Smooth muscle cell (in vitro differentiated cells): ENCODE measurements at regions not wholly inside any gene's neighbourhood (a gene's known extent, or its start where the extent isn't known, plus 50 kb on each side); places are given as distances from the start of the nearest gene placed in this dataset.
"Not testable (repeated sequence)": the region's sequence is repeated elsewhere in the genome, so short reads cannot be mapped to it uniquely, and the experiment has no call there.

Experiments used
- DNase-seq: peaks from one replicate; lab custom pipeline; 2025; ENCODE audit not compliant: unreplicated experiment; lab: John Stamatoyannopoulos, UW
- H2AFZ ChIP-seq: fragments of 200-600 bp; sonication (generic); 2 replicates; pipeline ENCODE4 v1.6.0; 2016; ENCODE audit warnings: antibody characterized with exemption, low read depth, mild to moderate bottlenecking
- H3F3A ChIP-seq: fragments of 200-600 bp; sonication (generic); 2 replicates; pipeline ENCODE4 v1.6.0; 2017; ENCODE audit warnings: antibody characterized with exemption, low read depth
- H3K27ac ChIP-seq: fragments of 200-600 bp; sonication (generic); 2 replicates; pipeline ENCODE4 v1.5.1; 2016; ENCODE audit warnings: low read depth, mild to moderate bottlenecking
- H3K27me3 ChIP-seq: fragments of 200-600 bp; sonication (generic); 2 replicates; pipeline ENCODE4 v1.6.1; 2016; ENCODE audit warnings: low read depth, mild to moderate bottlenecking
- H3K36me3 ChIP-seq: fragments of 200-600 bp; sonication (generic); 2 replicates; pipeline ENCODE4 v1.5.1; 2016; ENCODE audit warnings: low read depth
- H3K4me1 ChIP-seq: fragments of 200-600 bp; sonication (generic); 2 replicates; pipeline ENCODE4 v1.5.1; 2016; ENCODE audit warnings: low read depth
- H3K4me2 ChIP-seq: fragments of 200-600 bp; sonication (generic); 2 replicates; pipeline ENCODE4 v1.6.0; 2016; ENCODE audit warnings: mild to moderate bottlenecking
- H3K4me3 ChIP-seq: fragments of 200-600 bp; sonication (generic); 2 replicates; pipeline ENCODE4 v1.5.1; 2016; ENCODE audit warnings: mild to moderate bottlenecking
- H3K79me2 ChIP-seq: fragments of 200-600 bp; sonication (generic); 2 replicates; pipeline ENCODE4 v1.6.0; 2016; ENCODE audit warnings: low read depth, mild to moderate bottlenecking
- H3K9ac ChIP-seq: fragments of 200-600 bp; sonication (generic); 2 replicates; pipeline ENCODE4 v1.6.0; 2016; ENCODE audit warnings: low read depth
- H3K9me3 ChIP-seq: fragments of 200-600 bp; sonication (generic); replicated peaks from 2 replicates; pipeline ENCODE4 v1.5.1; 2016; ENCODE audit warnings: low read depth
- H4K20me1 ChIP-seq: fragments of 200-600 bp; sonication (generic); 2 replicates; pipeline ENCODE4 v1.6.0; 2016; ENCODE audit warnings: low read depth
- CTCF ChIP-seq: fragments of 200-600 bp; sonication (generic); IDR thresholded peaks from 2 replicates; pipeline ENCODE4 v1.5.1; 2017; ENCODE audit warnings: borderline replicate concordance, mild to moderate bottlenecking, antibody characterized with exemption; ENCODE audit not compliant: insufficient read depth, poor library complexity, severe bottlenecking
- WGBS: methylation state at CpG from one replicate; pipeline ENCODE4 v1.1.7; 2016; ENCODE audit warnings: low lambda C conversion rate; 5-methylcytosine and 5-hydroxymethylcytosine counted together

- no peaks in the 10 kb centered on the region for H3K9me3 ChIP-seq
- no peak overlapping the region for H2AFZ ChIP-seq
- H3F3A ChIP-seq: no peaks in the 10 kb centered on the region
- no peaks in the 10 kb centered on the region for H4K20me1 ChIP-seq
- no peak overlapping the region for H3K4me2 ChIP-seq
- WGBS: 65% methylated on average over 4 of the region's 4 CpGs
- H3K27ac ChIP-seq: no peak overlapping the region
- no peaks in the 10 kb centered on the region for H3K36me3 ChIP-seq
- H3K9ac ChIP-seq: no peak overlapping the region
- peaks cover 9% of the 10 kb centered on the region for H3K4me1 ChIP-seq
- no peak for TF ChIP-seq CTCF
- DNase-seq: no peak
- H3K27me3 ChIP-seq: peaks cover 32% of the 10 kb centered on the region
- no peaks in the 10 kb centered on the region for H3K79me2 ChIP-seq
- no peak overlapping the region for H3K4me3 ChIP-seq
These were observed 76.2 kb upstream of the TOP3B start for GRCh38 chr22:22058633-22059290.

- DNase-seq: no peak
- Histone ChIP-seq H3K27ac (no peak overlapping the region), H3K4me1 (peaks cover 9% of the 10 kb centered on the region), H3K79me2 (no peaks in the 10 kb centered on the region), H3K9ac (no peak overlapping the region), H4K20me1 (no peaks in the 10 kb centered on the region), H2AFZ (no peak overlapping the region), H3K4me2 (no peak overlapping the region), H3K9me3 (no peaks in the 10 kb centered on the region), H3K4me3 (no peak overlapping the region), H3K27me3 (peaks cover 32% of the 10 kb centered on the region), H3K36me3 (no peaks in the 10 kb centered on the region), H3F3A (no peaks in the 10 kb centered on the region)
- 70% methylated on average over 5 of the region's 5 CpGs for WGBS
- TF ChIP-seq CTCF: no peak
These were observed 75.2 kb upstream of the TOP3B start for GRCh38 chr22:22057617-22058378.

GRCh38 chr22:22056809-22057594 is 74.4 kb upstream of the TOP3B start:
- peaks cover 32% of the 10 kb centered on the region for H3K27me3 ChIP-seq
- H3K9ac ChIP-seq, DNase-seq, H3K9me3 ChIP-seq, H3K4me3 ChIP-seq, H3F3A ChIP-seq, H3K36me3 ChIP-seq, H3K79me2 ChIP-seq, H3K4me2 ChIP-seq, H4K20me1 ChIP-seq, H2AFZ ChIP-seq, H3K4me1 ChIP-seq, H3K27ac ChIP-seq: not testable (repeated sequence)
- 70% methylated on average over 14 of the region's 14 CpGs for WGBS

GRCh38 chr22:22052548-22053139 is 70.1 kb upstream of the TOP3B start:
- not testable (repeated sequence) for H3K4me3 ChIP-seq, H2AFZ ChIP-seq, H3K27ac ChIP-seq, H3K36me3 ChIP-seq, H3K4me2 ChIP-seq, H3K9ac ChIP-seq, H3K9me3 ChIP-seq, H3K79me2 ChIP-seq, H3K4me1 ChIP-seq, H3F3A ChIP-seq, DNase-seq, H4K20me1 ChIP-seq
- H3K27me3 ChIP-seq: peaks cover 20% of the 10 kb centered on the region
- 70% methylated on average over 3 of the region's 3 CpGs for WGBS

DNA sequence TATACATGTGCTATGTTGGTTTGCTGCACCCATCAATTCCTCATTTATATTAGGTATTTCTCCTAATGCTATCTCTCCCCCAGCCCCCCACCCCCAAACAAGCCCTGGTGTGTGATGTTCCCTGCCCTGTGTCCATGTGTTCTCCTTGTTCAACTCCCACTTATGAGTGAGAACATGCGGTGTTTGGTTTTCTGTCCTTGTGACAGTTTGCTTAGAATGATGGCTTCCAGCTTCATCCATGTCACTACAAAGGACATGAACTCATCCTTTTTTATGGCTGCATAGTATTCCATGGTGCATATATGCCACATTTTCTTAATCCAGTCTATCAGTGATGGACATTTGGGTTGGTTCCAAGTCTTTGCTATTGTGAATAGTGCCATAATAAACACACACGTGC is 68.4 kb upstream of the TOP3B start:
- H4K20me1 ChIP-seq, H3K9me3 ChIP-seq, H3K79me2 ChIP-seq, H3K4me2 ChIP-seq, H3K27ac ChIP-seq, H3K36me3 ChIP-seq, H3K9ac ChIP-seq, DNase-seq, H3K4me1 ChIP-seq, H2AFZ ChIP-seq, H3K4me3 ChIP-seq, H3F3A ChIP-seq: not testable (repeated sequence)
- 50% methylated on average over 2 of the region's 2 CpGs for WGBS
- peaks cover 29% of the 10 kb centered on the region for H3K27me3 ChIP-seq
